GM19238 (cell line): ENCODE measurements at regions not wholly inside any gene's neighbourhood (a gene's known extent, or its start where the extent isn't known, plus 50 kb on each side); places are given as distances from the start of the nearest gene placed in this dataset.
"Not testable (repeated sequence)": the region's sequence is repeated elsewhere in the genome, so short reads cannot be mapped to it uniquely, and the experiment has no call there.

Experiments
- DNase-seq: peaks from one replicate; pipeline ENCODE4 v3.0.0; 2011; ENCODE audit warnings: low spot score; ENCODE audit not compliant: insufficient read length

- no peak for DNase-seq
These were observed 196.3 kb downstream of the DCDC2C start for GRCh38 chr2:3899536-3900155.

- no peak for DNase-seq
These were observed 198.8 kb downstream of the DCDC2C start for GRCh38 chr2:3902131-3902530.

GRCh38 chr2:3904061-3904460 is 200.7 kb downstream of the DCDC2C start:
- no peak for DNase-seq

GRCh38 chr2:3908498-3908897 is 205.1 kb downstream of the DCDC2C start:
- DNase-seq = not testable (repeated sequence)

- no peak for DNase-seq
These were observed 208.6 kb downstream of the DCDC2C start for GRCh38 chr2:3911882-3912455.

GRCh38 chr2:3913166-3913565 is 209.8 kb downstream of the DCDC2C start:
- DNase-seq = no peak

GRCh38 chr2:3914241-3914640 is 210.9 kb downstream of the DCDC2C start:
- DNase-seq = no peak

- DNase-seq = no peak
These were observed 223.7 kb downstream of the DCDC2C start for GRCh38 chr2:3927031-3927430.

GRCh38 chr2:3929374-3929773 is 226.0 kb downstream of the DCDC2C start:
- DNase-seq = no peak

GRCh38 chr2:3930246-3930645 is 226.9 kb downstream of the DCDC2C start:
- no peak for DNase-seq

- no peak for DNase-seq
These were observed 237.3 kb downstream of the DCDC2C start for GRCh38 chr2:3940661-3941060.

GRCh38 chr2:3942841-3943240 is 239.5 kb downstream of the DCDC2C start:
- no peak for DNase-seq

GRCh38 chr2:3944071-3944470 is 240.7 kb downstream of the DCDC2C start:
- DNase-seq = no peak

GRCh38 chr2:3944841-3945240 is 241.5 kb downstream of the DCDC2C start:
- DNase-seq = no peak

GRCh38 chr2:3948191-3948590 is 244.8 kb downstream of the DCDC2C start:
- no peak for DNase-seq

- no peak for DNase-seq
These were observed 248.0 kb downstream of the DCDC2C start for GRCh38 chr2:3951131-3951954.

GRCh38 chr2:3952866-3953516 is 249.6 kb downstream of the DCDC2C start:
- DNase-seq = no peak

GRCh38 chr2:3954261-3954660 is 250.9 kb downstream of the DCDC2C start:
- DNase-seq = no peak

GRCh38 chr2:3956406-3956805 is 253.0 kb downstream of the DCDC2C start:
- no peak for DNase-seq

GRCh38 chr2:3956892-3957291 is 253.5 kb downstream of the DCDC2C start:
- DNase-seq = no peak

GRCh38 chr2:3958465-3958864 is 255.1 kb downstream of the DCDC2C start:
- DNase-seq = no peak

GRCh38 chr2:3958969-3959368 is 255.6 kb downstream of the DCDC2C start:
- no peak for DNase-seq
